BLaER1 treated with 17β-estradiol and CSF1 and Interleukin-3, amounts not matched to agents 10 nM and 100 nM (cell line): ENCODE measurements at regions not wholly inside any gene's neighbourhood (a gene's known extent, or its start where the extent isn't known, plus 50 kb on each side); places are given as distances from the start of the nearest gene placed in this dataset.

Experiments
- H3K27ac ChIP-seq, 11 experiments: shearing (Covaris generic); formaldehyde crosslinking; 2 replicates each; pipeline ENCODE4 v1.8.1; 2022
- H3K27me3 ChIP-seq, 11 experiments: shearing (Covaris generic); formaldehyde crosslinking; 2 replicates each; pipeline ENCODE4 v1.8.1; 2022
- H3K36me3 ChIP-seq, 11 experiments: shearing (Covaris generic); formaldehyde crosslinking; 2 replicates each; pipeline ENCODE4 v1.8.1; 2022
- H3K4me1 ChIP-seq, 10 experiments: shearing (Covaris generic); formaldehyde crosslinking; 2 replicates each; pipeline ENCODE4 v1.8.1; 2022
- H3K4me2 ChIP-seq, 11 experiments: shearing (Covaris generic); formaldehyde crosslinking; 2 replicates each; pipeline ENCODE4 v1.8.1; 2022
- H3K4me3 ChIP-seq, 10 experiments: shearing (Covaris generic); formaldehyde crosslinking; 2 replicates each; pipeline ENCODE4 v1.8.1; 2022
- H3K9ac ChIP-seq, 11 experiments: shearing (Covaris generic); formaldehyde crosslinking; 2 replicates each; pipeline ENCODE4 v1.8.1; 2022
- H3K9me3 ChIP-seq, 11 experiments: shearing (Covaris generic); formaldehyde crosslinking; replicated peaks in 1 of 11; 2 replicates each; pipeline ENCODE4 v1.8.1; 2022
- H4K20me1 ChIP-seq, 11 experiments: shearing (Covaris generic); formaldehyde crosslinking; 2 replicates each; pipeline ENCODE4 v1.8.1; 2022
- Cebpa-rat ChIP-seq, 11 experiments: shearing (Covaris generic); IDR thresholded peaks; 2 replicates each; pipeline ENCODE4 v1.8.1; 2022

GRCh38 chr16:52056259-52056658 lies 490.7 kb downstream of the TOX3 start:
- Histone ChIP-seq H3K4me3 (no peak overlapping the region), H3K27me3 (no peaks in the 10 kb centered on the region), H3K4me2 (no peak overlapping the region), H3K9ac (no peak overlapping the region), H3K36me3 (no peaks in the 10 kb centered on the region), H3K4me1 (no peaks in the 10 kb centered on the region), H3K9me3 (no peaks in the 10 kb centered on the region), H3K27ac (no peak overlapping the region), H4K20me1 (no peaks in the 10 kb centered on the region)
- TF ChIP-seq Cebpa-rat (IDR thresholded peaks at IDR 0.05) = no peak

- Histone ChIP-seq H3K4me1 (no peaks in the 10 kb centered on the region), H3K9ac (no peak overlapping the region), H3K27me3 (no peaks in the 10 kb centered on the region), H3K36me3 (no peaks in the 10 kb centered on the region), H3K9me3 (0 out of 22 replicates have a peak, but pooled peaks cover 0 to 6% (median 0%) of the 10 kb centered on the region in 11 experiments), H3K27ac (no peak overlapping the region), H3K4me3 (no peak overlapping the region), H3K4me2 (no peak overlapping the region), H4K20me1 (no peaks in the 10 kb centered on the region)
- no peak for TF ChIP-seq Cebpa-rat (IDR thresholded peaks at IDR 0.05)
Observed at GRCh38 chr16:52055381-52055780, 491.6 kb downstream of the TOX3 start.

DNA sequence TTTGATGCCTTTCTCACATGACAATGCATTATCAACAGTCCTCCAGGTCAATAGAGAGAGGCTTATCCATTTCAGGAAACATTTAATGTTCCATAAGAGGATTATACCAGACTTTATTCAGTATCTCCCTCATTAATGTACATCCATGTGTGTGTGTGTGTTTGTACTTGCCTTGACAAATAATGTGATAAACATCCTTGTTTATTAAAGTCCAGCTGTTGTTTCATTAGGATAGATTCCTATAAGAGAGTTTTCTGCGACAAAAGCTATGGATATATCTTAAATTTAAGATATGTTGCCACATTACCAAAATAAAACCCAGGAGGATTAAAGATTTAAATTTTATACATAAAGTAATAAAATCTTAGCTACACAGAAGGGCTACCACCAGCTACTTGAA lies 492.6 kb downstream of the TOX3 start:
- H3K4me1 ChIP-seq = no peaks in the 10 kb centered on the region
- no peaks in the 10 kb centered on the region for H3K27me3 ChIP-seq
- H3K4me3 ChIP-seq = no peak overlapping the region
- no peak overlapping the region for H3K9ac ChIP-seq
- H3K9me3 ChIP-seq = peaks cover 0 to 10% (median 0%) of the 10 kb centered on the region in 11 experiments; a peak in 1 of 22 replicates
- H4K20me1 ChIP-seq = no peaks in the 10 kb centered on the region
- no peak overlapping the region for H3K4me2 ChIP-seq
- no peak overlapping the region for H3K27ac ChIP-seq
- TF ChIP-seq Cebpa-rat (IDR thresholded peaks at IDR 0.05) = no peak
- no peaks in the 10 kb centered on the region for H3K36me3 ChIP-seq

DNA sequence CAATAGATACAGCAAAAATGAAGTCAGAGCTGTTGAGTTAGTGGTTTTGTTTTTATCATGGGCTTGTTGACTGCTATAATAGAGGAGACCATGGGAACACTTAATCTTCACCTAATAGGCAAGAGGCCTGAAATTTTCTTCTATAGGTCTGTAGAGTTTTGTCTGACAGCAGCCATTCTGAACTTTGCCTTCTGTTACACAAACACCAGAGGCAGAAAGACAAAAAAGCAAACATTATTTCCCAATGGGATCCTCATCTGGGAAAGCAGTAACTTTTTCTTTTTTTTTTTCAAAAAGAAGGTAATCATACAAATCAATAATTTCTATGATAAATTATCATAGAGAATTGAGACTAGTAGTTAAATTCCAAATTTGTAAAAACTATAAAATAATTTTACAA lies 494.1 kb downstream of the TOX3 start:
- H3K36me3 ChIP-seq = no peaks in the 10 kb centered on the region
- H3K4me3 ChIP-seq = no peak overlapping the region
- no peaks in the 10 kb centered on the region for H3K27me3 ChIP-seq
- no peak for TF ChIP-seq Cebpa-rat (IDR thresholded peaks at IDR 0.05)
- no peaks in the 10 kb centered on the region for H4K20me1 ChIP-seq
- H3K27ac ChIP-seq = no peak overlapping the region
- no peak overlapping the region for H3K9ac ChIP-seq
- no peaks in the 10 kb centered on the region for H3K4me1 ChIP-seq
- H3K4me2 ChIP-seq = no peak overlapping the region
- H3K9me3 ChIP-seq = peaks cover 0 to 10% (median 0%) of the 10 kb centered on the region in 11 experiments; a peak in 1 of 22 replicates

DNA sequence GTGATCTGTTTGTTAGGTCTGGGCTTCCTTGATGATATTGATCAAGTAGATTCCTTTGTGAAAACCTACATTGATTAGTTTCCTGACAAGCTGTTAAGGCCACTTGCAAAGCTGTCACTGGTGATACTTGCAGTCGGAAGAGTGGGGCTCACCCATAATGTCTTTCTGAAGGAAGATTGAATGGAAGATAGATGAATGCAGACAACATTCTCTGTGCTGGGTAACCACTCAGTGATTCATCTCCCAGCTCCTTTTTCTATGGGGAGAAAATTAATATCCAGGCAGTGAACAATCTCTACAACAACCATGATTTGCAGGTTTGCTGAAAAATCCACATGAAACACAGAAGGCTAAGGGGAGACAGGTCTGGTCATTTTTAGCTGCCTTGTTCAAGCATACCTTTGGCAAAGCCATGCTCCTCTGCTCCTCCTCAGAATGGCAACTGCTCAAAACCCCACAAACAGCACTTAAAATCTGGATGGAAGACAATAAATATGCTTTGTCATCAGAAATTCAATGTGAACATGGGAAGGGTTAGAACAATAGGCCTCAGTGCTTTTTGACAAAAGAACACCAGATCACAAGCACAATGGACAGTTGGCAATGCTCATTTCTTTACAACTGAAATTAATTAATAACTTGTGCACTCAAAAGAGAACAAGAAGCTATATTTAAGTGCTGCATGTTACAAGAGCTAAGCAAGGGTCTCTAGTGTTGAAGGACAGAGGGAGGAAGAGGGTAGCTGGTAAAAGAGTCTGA lies 495.4 kb downstream of the TOX3 start:
- TF ChIP-seq Cebpa-rat (IDR thresholded peaks at IDR 0.05) = no peak
- no peaks in the 10 kb centered on the region for H3K4me1 ChIP-seq
- H3K4me3 ChIP-seq = no peak overlapping the region
- peaks cover under 1 to 17% (median 4%) of the 10 kb centered on the region in 11 experiments; a peak in 11 of 22 replicates for H3K9me3 ChIP-seq
- no peaks in the 10 kb centered on the region for H3K36me3 ChIP-seq
- H4K20me1 ChIP-seq = no peaks in the 10 kb centered on the region
- no peak overlapping the region for H3K4me2 ChIP-seq
- no peak overlapping the region for H3K9ac ChIP-seq
- H3K27me3 ChIP-seq = no peaks in the 10 kb centered on the region
- H3K27ac ChIP-seq = no peak overlapping the region

- Histone ChIP-seq H3K9ac (no peak overlapping the region), H3K27me3 (no peaks in the 10 kb centered on the region), H3K36me3 (no peaks in the 10 kb centered on the region), H4K20me1 (no peaks in the 10 kb centered on the region), H3K9me3 (peaks cover 7 to 26% (median 13%) of the 10 kb centered on the region in 11 experiments; a peak in 18 of 22 replicates), H3K4me1 (no peaks in the 10 kb centered on the region), H3K4me2 (no peak overlapping the region), H3K27ac (no peak overlapping the region), H3K4me3 (no peak overlapping the region)
- TF ChIP-seq Cebpa-rat (IDR thresholded peaks at IDR 0.05) = peak in 1 of 11 experiments; percentile 16; a peak in 1 of 22 replicates
Observed at GRCh38 chr16:52050418-52050817, 496.5 kb downstream of the TOX3 start.

- Histone ChIP-seq H3K4me2 (no peak overlapping the region), H3K4me3 (no peak overlapping the region), H3K9me3 (no peaks in the 10 kb centered on the region), H3K9ac (no peak overlapping the region), H4K20me1 (no peaks in the 10 kb centered on the region), H3K4me1 (no peaks in the 10 kb centered on the region), H3K27ac (no peak overlapping the region), H3K36me3 (no peaks in the 10 kb centered on the region), H3K27me3 (no peaks in the 10 kb centered on the region)
- TF ChIP-seq Cebpa-rat (IDR thresholded peaks at IDR 0.05) = no peak
Observed at GRCh38 chr16:52035436-52035835, 511.5 kb downstream of the TOX3 start.

DNA sequence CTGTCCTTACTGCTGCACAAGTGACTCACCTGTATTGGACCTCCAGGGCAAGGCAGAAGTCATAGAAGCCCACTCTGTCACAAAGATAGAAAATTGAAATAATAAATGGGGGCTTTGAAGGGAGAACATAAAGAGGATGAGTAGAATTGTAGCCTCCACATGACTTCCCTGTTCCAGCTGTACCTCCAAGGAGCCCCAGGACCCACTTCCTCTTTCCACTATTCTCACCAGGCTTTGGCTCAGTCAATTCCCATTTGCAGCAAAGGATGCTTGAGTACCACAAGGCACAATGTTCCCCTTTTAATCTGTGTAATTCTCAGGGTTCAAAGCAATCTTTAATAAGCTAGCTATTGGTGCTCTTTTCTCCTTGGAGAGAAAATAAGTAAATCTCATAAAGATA lies 512.1 kb downstream of the TOX3 start:
- no peak overlapping the region for H3K4me3 ChIP-seq
- H3K9ac ChIP-seq = no peak overlapping the region
- no peaks in the 10 kb centered on the region for H4K20me1 ChIP-seq
- no peak overlapping the region for H3K27ac ChIP-seq
- H3K9me3 ChIP-seq = no peaks in the 10 kb centered on the region
- no peak overlapping the region for H3K4me2 ChIP-seq
- no peaks in the 10 kb centered on the region for H3K36me3 ChIP-seq
- TF ChIP-seq Cebpa-rat (IDR thresholded peaks at IDR 0.05) = no peak
- H3K27me3 ChIP-seq = no peaks in the 10 kb centered on the region
- no peaks in the 10 kb centered on the region for H3K4me1 ChIP-seq

GRCh38 chr16:52033992-52034391 lies 513.0 kb downstream of the TOX3 start:
- Histone ChIP-seq H3K4me3 (no peak overlapping the region), H3K9me3 (no peaks in the 10 kb centered on the region), H3K9ac (no peak overlapping the region), H4K20me1 (no peaks in the 10 kb centered on the region), H3K27ac (no peak overlapping the region), H3K36me3 (no peaks in the 10 kb centered on the region), H3K4me1 (no peaks in the 10 kb centered on the region), H3K4me2 (no peak overlapping the region), H3K27me3 (no peaks in the 10 kb centered on the region)
- TF ChIP-seq Cebpa-rat (IDR thresholded peaks at IDR 0.05) = no peak

DNA sequence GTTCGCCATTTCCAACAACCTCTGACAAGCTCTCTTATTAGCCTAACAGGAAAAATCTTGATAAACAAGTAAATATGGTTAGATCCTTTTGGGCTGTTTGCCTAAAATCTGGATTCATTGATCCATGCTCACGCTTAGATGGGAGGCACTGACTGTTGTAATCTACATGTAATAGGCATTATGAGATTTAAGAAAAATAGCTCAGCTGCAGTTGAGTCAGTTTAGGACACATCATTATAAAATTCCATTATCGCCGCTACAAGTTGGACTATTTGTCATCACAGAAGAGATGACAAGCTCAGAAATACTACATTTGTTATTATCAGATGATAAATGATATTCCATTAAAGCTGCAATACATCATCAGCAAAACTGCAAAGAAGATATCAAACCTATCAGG lies 524.0 kb downstream of the TOX3 start:
- no peak overlapping the region for H3K27ac ChIP-seq
- no peak overlapping the region for H3K9ac ChIP-seq
- no peak overlapping the region for H3K4me2 ChIP-seq
- no peaks in the 10 kb centered on the region for H3K36me3 ChIP-seq
- no peak overlapping the region for H3K4me3 ChIP-seq
- no peaks in the 10 kb centered on the region for H4K20me1 ChIP-seq
- TF ChIP-seq Cebpa-rat (IDR thresholded peaks at IDR 0.05) = no peak
- no peaks in the 10 kb centered on the region for H3K4me1 ChIP-seq
- H3K27me3 ChIP-seq = no peaks in the 10 kb centered on the region
- no peaks in the 10 kb centered on the region for H3K9me3 ChIP-seq
